NCI-H524 treated with DMSO at 0.1 percent for 48 hours (cell line): ENCODE measurements at regions not wholly inside any gene's neighbourhood (a gene's known extent, or its start where the extent isn't known, plus 50 kb on each side); places are given as distances from the start of the nearest gene placed in this dataset.

Experiments
- DNase-seq: peaks from one replicate; lab custom pipeline; 2025; lab: John Stamatoyannopoulos, UW

- no peak for DNase-seq
Observed at GRCh38 chr22:22037740-22038139, 55.2 kb upstream of the TOP3B start.

DNA sequence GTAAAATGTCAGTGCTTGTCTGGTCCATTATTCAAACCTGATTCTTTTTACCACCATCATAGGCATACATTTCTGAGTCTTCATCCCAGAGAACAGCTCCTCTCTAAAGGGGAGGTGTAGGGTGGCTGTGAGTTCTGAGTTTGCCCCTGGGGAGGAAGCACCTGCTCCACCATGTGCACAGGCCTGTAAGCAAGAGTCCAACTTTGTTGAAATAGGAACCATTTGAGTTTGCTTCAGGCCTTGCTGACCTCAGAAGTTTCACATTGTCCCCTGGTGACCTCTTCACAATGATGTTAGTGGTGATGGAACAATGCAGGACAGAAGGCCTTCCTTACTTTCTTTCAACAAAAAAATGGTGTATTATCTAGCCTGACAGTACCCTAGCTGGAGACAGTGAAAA lies 54.6 kb upstream of the TOP3B start:
- no peak for DNase-seq

GRCh38 chr22:22036588-22036987 lies 54.0 kb upstream of the TOP3B start:
- DNase-seq = no peak

DNA sequence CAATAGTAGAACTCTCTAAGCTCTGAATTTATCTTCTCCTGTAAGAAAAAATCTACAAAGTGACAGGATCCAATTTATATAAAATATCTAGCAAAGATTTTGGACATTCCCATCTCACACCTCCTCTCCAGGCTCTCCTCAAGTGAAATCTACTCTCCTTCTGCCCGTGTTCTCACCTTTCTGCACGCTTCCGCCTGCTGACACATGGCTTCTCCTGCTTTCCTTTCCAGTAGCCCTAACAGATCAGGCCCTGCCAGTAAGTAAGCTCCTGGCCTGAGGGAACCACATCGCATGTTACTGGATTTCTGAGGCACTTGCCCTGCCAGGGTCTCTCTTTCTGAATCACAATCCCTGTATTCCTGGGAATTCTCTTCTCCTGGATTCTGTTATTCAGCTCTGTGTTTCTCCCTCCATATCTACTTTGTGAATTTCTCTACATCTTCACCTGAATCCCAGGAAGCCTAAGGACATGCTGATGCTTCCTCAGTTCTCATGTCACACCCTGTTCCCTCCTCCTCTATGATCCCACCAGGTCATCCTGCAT lies 53.3 kb upstream of the TOP3B start:
- no peak for DNase-seq

DNA sequence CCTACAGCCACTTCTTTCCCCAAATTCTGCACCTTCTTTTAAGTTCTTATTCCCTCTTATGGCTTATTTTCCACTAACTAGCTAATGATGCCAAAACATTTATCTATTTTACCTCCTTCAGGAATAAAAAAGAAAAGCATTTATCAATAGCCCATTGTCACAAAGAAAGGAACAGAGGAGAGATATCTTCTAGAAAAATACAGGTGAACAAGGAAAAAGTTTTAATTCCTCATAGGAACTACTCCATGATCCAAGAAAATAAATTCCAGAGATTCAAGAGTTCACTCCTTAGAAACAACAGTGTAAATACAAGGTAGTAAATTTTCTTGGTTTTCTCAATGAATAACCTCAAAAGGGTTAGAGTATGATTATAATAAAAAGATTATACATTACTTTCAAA lies 52.6 kb upstream of the TOP3B start:
- no peak for DNase-seq

DNA sequence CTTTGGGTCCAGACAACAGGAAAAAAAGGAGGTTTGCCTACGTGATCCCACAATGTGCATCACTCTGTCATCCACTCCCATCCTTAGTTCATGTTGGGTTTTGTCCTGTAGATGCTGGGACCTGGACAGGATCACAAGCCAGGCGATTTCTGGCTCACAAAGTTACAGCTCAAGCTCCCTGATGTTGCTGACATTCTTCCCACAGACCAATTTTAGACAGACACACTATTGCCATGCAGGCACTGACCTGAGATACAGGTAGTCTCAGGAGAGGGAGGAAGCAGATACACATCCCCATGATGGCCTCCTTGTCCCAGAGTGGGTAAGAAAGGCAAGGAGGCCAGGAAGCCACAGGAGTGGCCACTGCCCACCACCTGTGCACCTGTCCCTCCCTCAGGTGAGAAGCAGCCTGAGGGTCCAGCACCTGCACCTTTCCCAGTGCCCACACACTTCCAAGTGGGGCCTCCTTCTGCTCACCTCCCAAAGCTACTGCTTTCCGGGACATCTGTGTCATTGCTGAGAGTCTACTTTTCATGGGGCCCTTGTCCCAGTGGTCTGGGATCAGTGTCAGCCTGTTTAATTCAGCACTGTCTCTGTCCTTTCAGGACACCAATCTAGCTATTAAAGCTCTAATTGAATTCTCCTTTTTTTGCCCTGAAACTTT lies 52.0 kb upstream of the TOP3B start:
- no peak for DNase-seq

DNA sequence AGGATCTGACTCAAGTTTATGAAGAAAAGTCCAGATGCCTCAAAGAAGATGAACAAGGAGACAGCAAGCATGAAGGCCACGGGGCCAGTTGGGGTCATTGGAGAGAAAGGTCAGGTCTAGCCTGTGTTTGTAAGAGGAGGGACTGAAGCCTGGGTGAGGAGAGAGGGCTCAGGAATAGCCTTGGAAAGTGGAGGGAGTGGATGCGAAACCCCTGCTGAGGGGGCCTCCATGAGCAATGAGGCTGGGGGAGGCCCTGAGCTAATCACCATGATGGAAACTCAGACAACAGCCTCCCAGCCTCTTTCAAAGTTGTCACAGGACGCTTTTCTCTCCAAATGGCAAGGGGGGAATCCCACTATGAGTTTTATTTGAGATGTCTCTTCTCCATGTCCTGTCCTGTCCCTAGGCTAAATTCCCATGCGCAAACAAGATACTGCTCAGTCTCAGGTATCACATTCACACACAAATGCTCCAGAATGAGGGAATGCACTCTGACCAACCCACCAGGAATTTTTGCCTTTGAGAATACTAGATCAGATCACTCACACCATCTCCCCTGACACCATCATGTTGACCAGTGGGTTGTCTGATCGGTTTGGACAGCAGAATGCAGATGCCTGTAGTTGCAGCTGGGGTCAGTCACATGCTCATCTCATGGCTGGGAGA lies 51.3 kb upstream of the TOP3B start:
- DNase-seq = no peak

- no peak for DNase-seq
Observed at GRCh38 chr22:22032906-22033802, 50.6 kb upstream of the TOP3B start.

DNA sequence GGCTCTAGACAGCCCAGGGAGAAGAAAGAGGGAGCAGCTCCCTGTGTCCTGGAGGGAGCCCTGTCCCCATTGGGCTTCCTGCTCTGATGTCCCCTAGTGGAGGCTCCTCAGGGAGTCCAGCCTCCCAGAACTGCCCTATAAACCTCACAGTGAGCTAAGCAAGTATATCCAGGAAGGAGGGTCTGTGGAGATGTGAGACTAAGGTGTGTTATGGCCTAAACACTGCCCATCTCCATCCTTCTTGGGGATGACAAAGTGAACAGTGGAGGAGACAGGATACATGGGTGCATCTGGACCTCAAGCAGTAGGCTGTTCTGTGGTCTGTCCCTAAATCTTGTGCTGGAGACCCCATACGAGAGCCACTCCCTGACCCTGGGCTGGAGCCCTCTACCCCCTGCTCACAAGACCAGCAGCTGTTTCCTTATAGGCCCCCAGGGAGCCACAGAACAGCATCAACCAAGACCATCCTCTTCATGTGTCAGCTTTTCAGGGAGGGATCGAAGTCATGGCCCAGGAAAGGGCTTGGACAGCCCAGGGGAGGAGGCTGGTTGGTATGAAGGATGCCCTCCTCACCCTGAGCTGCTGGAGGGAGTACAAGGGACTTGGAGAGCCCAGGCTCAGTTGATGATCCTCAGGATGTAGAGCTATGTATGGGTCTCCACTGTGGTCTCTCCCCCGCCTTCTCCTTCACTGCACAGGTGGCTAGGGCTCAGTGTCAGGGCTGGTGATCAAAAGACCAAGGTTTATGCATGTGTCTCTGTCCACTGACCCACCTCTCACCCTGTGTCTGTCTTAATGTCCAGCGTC lies 49.7 kb upstream of the TOP3B start:
- no peak for DNase-seq
